ENCODE measurements at regions not wholly inside any gene's neighbourhood (a gene's known extent, or its start where the extent isn't known, plus 50 kb on each side); places are given as distances from the start of the nearest gene placed in this dataset.

- Histone ChIP-seq H3K79me2 (ENCODE audit: control insufficient read depth, insufficient read depth, low read length) (no peaks in the 10 kb centered on the region), H3K9me1 (replicated peaks; ENCODE audit: control insufficient read depth, extremely low read depth, insufficient read depth, low read length) (no peaks in the 10 kb centered on the region), H3K4me3 (replicated peaks in 1 of 3; ENCODE audit: insufficient read depth in 1 of 3, low read depth in 1 of 3, low read length in 3 of 3) (no peak overlapping the region), H3K36me3 (ENCODE audit: control insufficient read depth in 2 of 2, extremely low read depth in 1 of 2, insufficient read depth in 2 of 2, low read length in 2 of 2) (no peaks in the 10 kb centered on the region), H4K20me1 (replicated peaks; ENCODE audit: control insufficient read depth, extremely low read depth, insufficient read depth, low read length) (no peaks in the 10 kb centered on the region), H3K9me3 (replicated peaks; ENCODE audit: control insufficient read depth, insufficient read depth, low read length) (no peaks in the 10 kb centered on the region), H3K9ac (replicated peaks; ENCODE audit: extremely low read depth, insufficient read depth, low read length) (no peak overlapping the region), H3K27ac (ENCODE audit: insufficient read depth, low read depth, low read length) (no peak overlapping the region), H3K27me3 (ENCODE audit: control insufficient read depth in 2 of 2, insufficient read depth in 2 of 2, low read length in 2 of 2) (no peaks in the 10 kb centered on the region), H2AFZ (ENCODE audit: low read depth, low read length) (no peak overlapping the region), H3K4me1 (ENCODE audit: control insufficient read depth, extremely low read depth, insufficient read depth, low read length) (no peaks in the 10 kb centered on the region), H3K4me2 (ENCODE audit: insufficient read depth, low read length) (no peak overlapping the region)
- no peak for TF ChIP-seq GATA2 (IDR thresholded peaks at IDR 0.05; ENCODE audit: insufficient read depth, insufficient read length, low read depth, low read length)
- no peak for TF ChIP-seq EZH2 (IDR thresholded peaks at IDR 0.05; ENCODE audit: borderline replicate concordance, low read depth, low read length, severe bottlenecking)
- TF ChIP-seq MYC (IDR thresholded peaks at IDR 0.05; ENCODE audit: low read depth, low read length), result no peak
- no peak for TF ChIP-seq POLR2A (IDR thresholded peaks at IDR 0.05; ENCODE audit: low read depth, low read length)
- no peak for TF ChIP-seq JUN (IDR thresholded peaks at IDR 0.05; ENCODE audit: borderline replicate concordance, insufficient read depth, insufficient read length, low read depth)
- no peak for TF ChIP-seq MAX (IDR thresholded peaks at IDR 0.05; ENCODE audit: insufficient read depth, insufficient read length)
- no peak for TF ChIP-seq FOS (IDR thresholded peaks at IDR 0.05; ENCODE audit: borderline replicate concordance, insufficient read depth, low read length)
- TF ChIP-seq CTCF (IDR thresholded peaks at IDR 0.05; ENCODE audit: extremely low read depth in 1 of 2, insufficient read depth in 1 of 2, low read depth in 1 of 2, low read length in 2 of 2), result no peak
- no peak for TF ChIP-seq POLR2AphosphoS5 (IDR thresholded peaks at IDR 0.05; ENCODE audit: insufficient read depth, low read depth, low read length)
- BruUV-seq (replicated peaks), result no TSS peak
- intact Hi-C loops (cut with micrococcal nuclease), result no loop called here
- FAIRE-seq (no peak), DNase-seq (ENCODE audit: low read depth, low spot score) (no peak)
- POLR2A ChIA-PET, result no interaction called here
- dilution Hi-C loops (cut with MboI; ENCODE audit: extremely low pct_ligation_motif_present, low sequenced_read_pairs), result no loop called here
- CTCF ChIA-PET, result no interaction called here
Measured at GRCh38 chr1:193819376-193819775, 633.0 kb upstream of the B3GALT2 start.
